SK-N-SH (cell line): ENCODE measurements at regions not wholly inside any gene's neighbourhood (a gene's known extent, or its start where the extent isn't known, plus 50 kb on each side); places are given as distances from the start of the nearest gene placed in this dataset.

Experiments used
- CHD2 ChIP-seq: fragments of 150-350 bp; IDR thresholded peaks from 2 replicates; pipeline ENCODE4 v1.6.1; 2018; ENCODE audit warnings: low read length; ENCODE audit not compliant: partially characterized antibody
- RFX5 ChIP-seq: IDR thresholded peaks from 2 replicates; pipeline ENCODE4 v1.6.1; 2012; ENCODE audit warnings: mild to moderate bottlenecking, improper control_type of control experiment, low read length
- SMC3 ChIP-seq: IDR thresholded peaks from 2 replicates; pipeline ENCODE4 v1.6.1; 2012; ENCODE audit warnings: low read depth, low read length, improper control_type of control experiment
- TAF1 ChIP-seq: IDR thresholded peaks from 2 replicates; pipeline ENCODE4 v1.6.1; 2012; ENCODE audit warnings: low read depth, mild to moderate bottlenecking, low read length, moderate library complexity, borderline replicate concordance
- YY1 ChIP-seq: IDR thresholded peaks from 2 replicates; pipeline ENCODE4 v1.4.0; 2012; ENCODE audit warnings: low read depth, mild to moderate bottlenecking
- TF ChIP-seq, protein P1 (sequence below): fragments of 200-600 bp; sonication (generic); IDR thresholded peaks from 2 replicates; pipeline ENCODE4 v1.6.1; 2017; ENCODE audit warnings: antibody characterized with exemption, mild to moderate bottlenecking, moderate library complexity

DNA sequence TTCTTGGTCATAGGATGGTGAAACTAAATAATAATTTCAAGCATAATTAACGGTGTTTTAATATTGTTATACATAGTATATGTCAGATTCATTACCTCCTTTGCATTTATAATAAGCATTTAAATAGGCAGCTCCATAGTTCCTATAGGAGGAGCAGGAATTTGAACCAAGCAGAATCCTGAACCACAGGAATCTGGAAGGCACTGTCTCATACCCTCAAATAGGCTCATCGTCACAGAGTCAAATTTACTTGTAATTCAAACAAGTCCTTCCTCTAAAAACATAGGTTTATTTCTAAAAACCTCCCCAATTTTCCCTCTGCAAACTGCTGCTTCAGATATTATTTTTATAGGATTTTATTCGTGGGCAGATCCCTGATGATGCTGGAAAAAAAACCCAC is 376.3 kb upstream of the ARHGEF26 start:
- TF ChIP-seq YY1, result no peak
- no peak for TF ChIP-seq CHD2
- no peak for TF ChIP-seq SMC3
- TF ChIP-seq, protein P1, sequence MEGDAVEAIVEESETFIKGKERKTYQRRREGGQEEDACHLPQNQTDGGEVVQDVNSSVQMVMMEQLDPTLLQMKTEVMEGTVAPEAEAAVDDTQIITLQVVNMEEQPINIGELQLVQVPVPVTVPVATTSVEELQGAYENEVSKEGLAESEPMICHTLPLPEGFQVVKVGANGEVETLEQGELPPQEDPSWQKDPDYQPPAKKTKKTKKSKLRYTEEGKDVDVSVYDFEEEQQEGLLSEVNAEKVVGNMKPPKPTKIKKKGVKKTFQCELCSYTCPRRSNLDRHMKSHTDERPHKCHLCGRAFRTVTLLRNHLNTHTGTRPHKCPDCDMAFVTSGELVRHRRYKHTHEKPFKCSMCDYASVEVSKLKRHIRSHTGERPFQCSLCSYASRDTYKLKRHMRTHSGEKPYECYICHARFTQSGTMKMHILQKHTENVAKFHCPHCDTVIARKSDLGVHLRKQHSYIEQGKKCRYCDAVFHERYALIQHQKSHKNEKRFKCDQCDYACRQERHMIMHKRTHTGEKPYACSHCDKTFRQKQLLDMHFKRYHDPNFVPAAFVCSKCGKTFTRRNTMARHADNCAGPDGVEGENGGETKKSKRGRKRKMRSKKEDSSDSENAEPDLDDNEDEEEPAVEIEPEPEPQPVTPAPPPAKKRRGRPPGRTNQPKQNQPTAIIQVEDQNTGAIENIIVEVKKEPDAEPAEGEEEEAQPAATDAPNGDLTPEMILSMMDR, result no peak
- no peak for TF ChIP-seq TAF1
- no peak for TF ChIP-seq RFX5
